Neural cell (in vitro differentiated cells): ENCODE measurements at regions not wholly inside any gene's neighbourhood (a gene's known extent, or its start where the extent isn't known, plus 50 kb on each side); places are given as distances from the start of the nearest gene placed in this dataset.

Experiments used
- H2AFZ ChIP-seq: fragments of 200-600, 300-800 bp; sonication (generic), shearing (Covaris generic); 2 replicates; pipeline ENCODE4 v1.6.0; 2014; ENCODE audit warnings: low read depth, mild to moderate bottlenecking, antibody characterized with exemption, low read length, moderate library complexity
- H3F3A ChIP-seq: fragments of 200-600 bp; shearing (Covaris generic); 2 replicates; pipeline ENCODE4 v1.6.1; 2016; ENCODE audit warnings: mild to moderate bottlenecking, moderate library complexity, mixed read lengths, antibody characterized with exemption, low read length; ENCODE audit not compliant: insufficient read depth, poor library complexity, severe bottlenecking
- H3K27ac ChIP-seq: fragments of 200-600, 300-800 bp; sonication (generic), shearing (Covaris generic); 2 replicates; pipeline ENCODE4 v1.5.1; 2014; ENCODE audit warnings: mild to moderate bottlenecking, low read length, moderate library complexity
- H3K27me3 ChIP-seq: fragments of 300-800, 200-600 bp; sonication (generic), shearing (Covaris generic); 2 replicates; pipeline ENCODE4 v1.6.0; 2014; ENCODE audit warnings: mild to moderate bottlenecking, low read depth, low read length, moderate library complexity; ENCODE audit not compliant: insufficient read depth
- H3K36me3 ChIP-seq: fragments of 300-800, 200-600 bp; sonication (generic), shearing (Covaris generic); 2 replicates; pipeline ENCODE4 v1.5.1; 2014; ENCODE audit warnings: mild to moderate bottlenecking, antibody characterized with exemption, low read length, moderate library complexity; ENCODE audit not compliant: insufficient read depth
- H3K4me2 ChIP-seq: fragments of 300-800, 200-600 bp; sonication (generic), shearing (Covaris generic); 2 replicates; pipeline ENCODE4 v1.6.0; 2014; ENCODE audit warnings: mild to moderate bottlenecking, low read length
- H3K4me3 ChIP-seq: fragments of 300-800, 200-600 bp; sonication (generic), shearing (Covaris generic); 2 replicates; pipeline ENCODE4 v1.5.1; 2014; ENCODE audit warnings: mild to moderate bottlenecking, low read length, moderate library complexity
- H3K79me2 ChIP-seq: fragments of 200-600 bp; shearing (Covaris generic); replicated peaks from 2 replicates; pipeline ENCODE4 v1.6.0; 2014; ENCODE audit warnings: mild to moderate bottlenecking, low read length, moderate library complexity; ENCODE audit not compliant: insufficient read depth
- H3K9ac ChIP-seq: fragments of 300-800, 200-600 bp; sonication (generic), shearing (Covaris generic); 2 replicates; pipeline ENCODE4 v1.6.1; 2016; ENCODE audit warnings: mild to moderate bottlenecking, low read length, mixed read lengths
- H3K9me2 ChIP-seq: fragments of 200-600 bp; shearing (Covaris generic); 2 replicates; pipeline ENCODE4 v1.6.1; 2016; ENCODE audit warnings: mild to moderate bottlenecking, low read length, mixed read lengths; ENCODE audit not compliant: insufficient read depth
- H3K9me3 ChIP-seq: fragments of 200-600, 300-800 bp; sonication (generic), shearing (Covaris generic); 2 replicates; pipeline ENCODE4 v1.6.1; 2016; ENCODE audit warnings: mild to moderate bottlenecking, mixed run types, low read length, moderate library complexity, mixed read lengths
- H4K20me1 ChIP-seq: fragments of 200-600 bp; shearing (Covaris generic); 2 replicates; pipeline ENCODE4 v1.6.1; 2016; ENCODE audit warnings: mild to moderate bottlenecking, mixed run types; ENCODE audit not compliant: insufficient read depth
- EP300 ChIP-seq: fragments of 450-650 bp; conservative IDR thresholded peaks from 2 replicates; pipeline ENCODE4 v1.6.1; 2014; ENCODE audit warnings: antibody characterized with exemption, mild to moderate bottlenecking, moderate library complexity; ENCODE audit not compliant: poor library complexity, severe bottlenecking
- EZH2 ChIP-seq: fragments of 200-600, 300-800 bp; shearing (Covaris generic), sonication (generic); IDR thresholded peaks from 2 replicates; pipeline ENCODE4 v1.6.1; 2014; ENCODE audit warnings: antibody characterized with exemption, low read length, borderline replicate concordance, mild to moderate bottlenecking; ENCODE audit not compliant: insufficient read depth, poor library complexity, severe bottlenecking
- MXI1 ChIP-seq: fragments of 450-650 bp; conservative IDR thresholded peaks from 2 replicates; pipeline ENCODE4 v1.6.1; 2014; ENCODE audit warnings: antibody characterized with exemption, mild to moderate bottlenecking; ENCODE audit not compliant: poor library complexity, severe bottlenecking
- POLR2AphosphoS5 ChIP-seq: IDR thresholded peaks from 2 replicates; pipeline ENCODE4 v1.6.1; 2012
- RAD21 ChIP-seq: fragments of 450-650 bp; conservative IDR thresholded peaks from 2 replicates; pipeline ENCODE4 v1.6.1; 2014; ENCODE audit warnings: antibody characterized with exemption, mild to moderate bottlenecking, moderate library complexity
- SMC3 ChIP-seq: fragments of 450-650 bp; conservative IDR thresholded peaks from 2 replicates; pipeline ENCODE4 v1.6.1; 2014; ENCODE audit warnings: antibody characterized with exemption, mild to moderate bottlenecking, moderate library complexity; ENCODE audit not compliant: poor library complexity
- TAF1 ChIP-seq: IDR thresholded peaks from 2 replicates; pipeline ENCODE4 v1.6.1; 2012; ENCODE audit warnings: low read depth
- TF ChIP-seq, protein P1 (sequence below): IDR thresholded peaks from 2 replicates; pipeline ENCODE4 v1.6.1; 2012; ENCODE audit warnings: borderline replicate concordance
- TF ChIP-seq, protein P2 (sequence below): fragments of 450-650 bp; IDR thresholded peaks from 2 replicates; pipeline ENCODE4 v1.5.1; 2014; ENCODE audit warnings: antibody characterized with exemption, mild to moderate bottlenecking, moderate library complexity; ENCODE audit not compliant: poor library complexity, severe bottlenecking

DNA sequence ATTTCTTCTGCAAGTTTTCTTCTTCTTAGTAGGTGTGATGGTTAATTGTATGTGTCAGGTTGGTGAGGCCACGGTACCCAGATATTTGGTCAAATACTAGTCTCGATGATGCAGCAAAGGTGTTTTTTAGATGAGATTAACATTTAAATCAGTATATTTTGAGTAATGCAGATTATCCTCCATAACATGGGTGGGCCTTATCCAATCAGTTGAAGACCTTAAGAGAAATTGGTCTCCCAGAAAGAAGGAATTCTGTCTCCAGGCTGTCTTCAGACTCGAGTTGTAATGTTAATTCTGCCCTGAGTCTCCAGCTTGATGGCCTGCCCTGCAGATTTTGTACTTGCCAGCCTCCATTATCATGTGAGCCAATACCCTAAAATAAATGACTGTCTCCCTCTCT lies 122.5 kb upstream of the TSPAN5 start:
- no peaks in the 10 kb centered on the region for H4K20me1 ChIP-seq
- no peaks in the 10 kb centered on the region for H3K27me3 ChIP-seq
- no peaks in the 10 kb centered on the region for H3F3A ChIP-seq
- H3K9me3 ChIP-seq, result no peaks in the 10 kb centered on the region
- H3K79me2 ChIP-seq, result no peaks in the 10 kb centered on the region
- H3K9ac ChIP-seq, result no peak overlapping the region
- no peak overlapping the region for H3K4me3 ChIP-seq
- H3K4me2 ChIP-seq, result no peak overlapping the region
- H3K9me2 ChIP-seq, result no peaks in the 10 kb centered on the region
- TF ChIP-seq, protein P1, sequence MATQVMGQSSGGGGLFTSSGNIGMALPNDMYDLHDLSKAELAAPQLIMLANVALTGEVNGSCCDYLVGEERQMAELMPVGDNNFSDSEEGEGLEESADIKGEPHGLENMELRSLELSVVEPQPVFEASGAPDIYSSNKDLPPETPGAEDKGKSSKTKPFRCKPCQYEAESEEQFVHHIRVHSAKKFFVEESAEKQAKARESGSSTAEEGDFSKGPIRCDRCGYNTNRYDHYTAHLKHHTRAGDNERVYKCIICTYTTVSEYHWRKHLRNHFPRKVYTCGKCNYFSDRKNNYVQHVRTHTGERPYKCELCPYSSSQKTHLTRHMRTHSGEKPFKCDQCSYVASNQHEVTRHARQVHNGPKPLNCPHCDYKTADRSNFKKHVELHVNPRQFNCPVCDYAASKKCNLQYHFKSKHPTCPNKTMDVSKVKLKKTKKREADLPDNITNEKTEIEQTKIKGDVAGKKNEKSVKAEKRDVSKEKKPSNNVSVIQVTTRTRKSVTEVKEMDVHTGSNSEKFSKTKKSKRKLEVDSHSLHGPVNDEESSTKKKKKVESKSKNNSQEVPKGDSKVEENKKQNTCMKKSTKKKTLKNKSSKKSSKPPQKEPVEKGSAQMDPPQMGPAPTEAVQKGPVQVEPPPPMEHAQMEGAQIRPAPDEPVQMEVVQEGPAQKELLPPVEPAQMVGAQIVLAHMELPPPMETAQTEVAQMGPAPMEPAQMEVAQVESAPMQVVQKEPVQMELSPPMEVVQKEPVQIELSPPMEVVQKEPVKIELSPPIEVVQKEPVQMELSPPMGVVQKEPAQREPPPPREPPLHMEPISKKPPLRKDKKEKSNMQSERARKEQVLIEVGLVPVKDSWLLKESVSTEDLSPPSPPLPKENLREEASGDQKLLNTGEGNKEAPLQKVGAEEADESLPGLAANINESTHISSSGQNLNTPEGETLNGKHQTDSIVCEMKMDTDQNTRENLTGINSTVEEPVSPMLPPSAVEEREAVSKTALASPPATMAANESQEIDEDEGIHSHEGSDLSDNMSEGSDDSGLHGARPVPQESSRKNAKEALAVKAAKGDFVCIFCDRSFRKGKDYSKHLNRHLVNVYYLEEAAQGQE, result no peak
- no peak for TF ChIP-seq SMC3
- TF ChIP-seq EZH2, result no peak
- TF ChIP-seq, protein P2, sequence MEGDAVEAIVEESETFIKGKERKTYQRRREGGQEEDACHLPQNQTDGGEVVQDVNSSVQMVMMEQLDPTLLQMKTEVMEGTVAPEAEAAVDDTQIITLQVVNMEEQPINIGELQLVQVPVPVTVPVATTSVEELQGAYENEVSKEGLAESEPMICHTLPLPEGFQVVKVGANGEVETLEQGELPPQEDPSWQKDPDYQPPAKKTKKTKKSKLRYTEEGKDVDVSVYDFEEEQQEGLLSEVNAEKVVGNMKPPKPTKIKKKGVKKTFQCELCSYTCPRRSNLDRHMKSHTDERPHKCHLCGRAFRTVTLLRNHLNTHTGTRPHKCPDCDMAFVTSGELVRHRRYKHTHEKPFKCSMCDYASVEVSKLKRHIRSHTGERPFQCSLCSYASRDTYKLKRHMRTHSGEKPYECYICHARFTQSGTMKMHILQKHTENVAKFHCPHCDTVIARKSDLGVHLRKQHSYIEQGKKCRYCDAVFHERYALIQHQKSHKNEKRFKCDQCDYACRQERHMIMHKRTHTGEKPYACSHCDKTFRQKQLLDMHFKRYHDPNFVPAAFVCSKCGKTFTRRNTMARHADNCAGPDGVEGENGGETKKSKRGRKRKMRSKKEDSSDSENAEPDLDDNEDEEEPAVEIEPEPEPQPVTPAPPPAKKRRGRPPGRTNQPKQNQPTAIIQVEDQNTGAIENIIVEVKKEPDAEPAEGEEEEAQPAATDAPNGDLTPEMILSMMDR, result no peak
- no peak for TF ChIP-seq RAD21
- no peak for TF ChIP-seq TAF1
- TF ChIP-seq POLR2AphosphoS5, result no peak
- no peak for TF ChIP-seq EP300
- no peak for TF ChIP-seq MXI1
- no peaks in the 10 kb centered on the region for H3K36me3 ChIP-seq
- H3K27ac ChIP-seq, result no peak overlapping the region
- H2AFZ ChIP-seq, result no peak overlapping the region

DNA sequence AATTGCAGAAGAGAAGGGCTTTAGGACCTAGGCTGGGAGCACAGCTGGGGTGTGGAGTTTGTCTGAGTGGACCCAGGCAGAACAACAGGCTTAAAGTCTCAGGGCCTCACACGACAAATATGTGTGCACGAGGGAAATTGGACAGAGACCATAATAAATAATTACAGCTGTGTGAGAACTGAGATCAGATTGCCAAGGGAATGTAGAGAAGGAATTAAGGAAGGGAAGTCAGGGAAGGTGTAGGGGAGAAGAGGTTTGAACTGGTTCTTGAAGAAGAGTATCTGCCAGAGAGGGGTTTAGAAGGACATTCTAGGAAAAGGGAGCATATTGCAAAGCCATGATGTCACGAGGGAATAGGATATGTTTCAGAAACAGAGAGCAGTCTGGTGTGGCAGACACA lies 120.7 kb upstream of the TSPAN5 start:
- Histone ChIP-seq H3K36me3 (no peaks in the 10 kb centered on the region), H3K9me3 (no peaks in the 10 kb centered on the region), H3K27ac (no peak overlapping the region), H4K20me1 (no peaks in the 10 kb centered on the region), H3K79me2 (no peaks in the 10 kb centered on the region), H3K4me2 (no peak overlapping the region), H3K27me3 (no peaks in the 10 kb centered on the region), H3K9me2 (no peaks in the 10 kb centered on the region), H3F3A (no peaks in the 10 kb centered on the region), H3K9ac (no peak overlapping the region), H3K4me3 (no peak overlapping the region), H2AFZ (no peak overlapping the region)
- TF ChIP-seq, protein P2, result no peak
- TF ChIP-seq SMC3 (no peak), EZH2 (no peak)
